ENCODE measurements at regions not wholly inside any gene's neighbourhood (a gene's known extent, or its start where the extent isn't known, plus 50 kb on each side); places are given as distances from the start of the nearest gene placed in this dataset.
"Not testable (repeated sequence)": the region's sequence is repeated elsewhere in the genome, so short reads cannot be mapped to it uniquely, and the experiment has no call there.

- intact Hi-C loops (cut with DNase I): no loop called here
- no peak overlapping the region for H3K27ac ChIP-seq
- no peak overlapping the region for H3K4me3 ChIP-seq
- no peak for TF ChIP-seq CTCF (IDR thresholded peaks at IDR 0.05)
- H3K9me3 ChIP-seq: no peaks in the 10 kb centered on the region
- no peaks in the 10 kb centered on the region for H3K27me3 ChIP-seq
- no peak for DNase-seq
- no peaks in the 10 kb centered on the region for H3K36me3 ChIP-seq
- no peaks in the 10 kb centered on the region for H3K4me1 ChIP-seq
- H3K9ac ChIP-seq (ENCODE audit: low read depth in 2 of 2, low read length in 2 of 2): no peak overlapping the region
Observed at GRCh38 chr6:27532820-27533538, 60.1 kb upstream of the ZNF184 start.

- H3K4me3 ChIP-seq: no peak overlapping the region
- H3K27me3 ChIP-seq: no peaks in the 10 kb centered on the region
- no peak overlapping the region for H3K9ac ChIP-seq (ENCODE audit: low read depth in 2 of 2, low read length in 2 of 2)
- no peaks in the 10 kb centered on the region for H3K4me1 ChIP-seq
- H3K36me3 ChIP-seq: no peaks in the 10 kb centered on the region
- H3K27ac ChIP-seq: no peak overlapping the region
- TF ChIP-seq CTCF (IDR thresholded peaks at IDR 0.05): no peak
- no peak for DNase-seq
- intact Hi-C loops (cut with DNase I): no loop called here
- H3K9me3 ChIP-seq: no peaks in the 10 kb centered on the region
Observed at GRCh38 chr6:27531772-27532459, 59.0 kb upstream of the ZNF184 start.

- H3K4me3 ChIP-seq; H3K27me3 ChIP-seq; DNase-seq; H3K27ac ChIP-seq; intact Hi-C loops (cut with DNase I); H3K4me1 ChIP-seq; H3K36me3 ChIP-seq; H3K9me3 ChIP-seq; H3K9ac ChIP-seq (ENCODE audit: low read depth in 2 of 2, low read length in 2 of 2): not testable (repeated sequence)
Observed at GRCh38 chr6:27529796-27530195, 56.9 kb upstream of the ZNF184 start.

- Histone ChIP-seq H3K4me3 (no peak overlapping the region), H3K9ac (ENCODE audit: low read depth in 2 of 2, low read length in 2 of 2) (no peak overlapping the region), H3K27me3 (no peaks in the 10 kb centered on the region), H3K4me1 (no peaks in the 10 kb centered on the region), H3K27ac (no peak overlapping the region), H3K36me3 (no peaks in the 10 kb centered on the region), H3K9me3 (no peaks in the 10 kb centered on the region)
- no peak for DNase-seq
- TF ChIP-seq CTCF (IDR thresholded peaks at IDR 0.05): no peak
- intact Hi-C loops (cut with DNase I): no loop called here
Observed at GRCh38 chr6:27528714-27529113, 55.8 kb upstream of the ZNF184 start.
